ENCODE measurements at regions not wholly inside any gene's neighbourhood (a gene's known extent, or its start where the extent isn't known, plus 50 kb on each side); places are given as distances from the start of the nearest gene placed in this dataset.

DNA sequence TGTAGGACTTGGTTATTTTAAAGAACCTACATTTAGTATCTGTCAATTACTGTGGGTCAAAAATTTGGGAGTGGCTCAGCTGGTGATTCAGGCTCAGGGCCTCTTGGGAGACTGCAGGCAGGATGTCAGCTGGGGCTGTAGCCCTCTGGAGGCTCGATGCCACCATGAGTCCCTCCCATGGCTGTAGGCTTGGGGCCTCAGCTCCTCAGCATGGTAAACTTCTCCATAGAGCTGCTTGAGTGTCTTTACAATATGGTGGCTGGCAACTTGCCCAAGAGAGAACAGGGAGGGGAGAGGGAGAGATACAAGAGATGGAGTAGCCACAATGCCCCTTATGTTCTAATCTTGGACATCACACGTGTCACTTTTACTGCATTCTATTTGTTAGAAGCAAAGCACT is 470.4 kb downstream of the CDH26 start:
- DNase-seq (ENCODE audit: low read depth in 2 of 2): no peak

DNA sequence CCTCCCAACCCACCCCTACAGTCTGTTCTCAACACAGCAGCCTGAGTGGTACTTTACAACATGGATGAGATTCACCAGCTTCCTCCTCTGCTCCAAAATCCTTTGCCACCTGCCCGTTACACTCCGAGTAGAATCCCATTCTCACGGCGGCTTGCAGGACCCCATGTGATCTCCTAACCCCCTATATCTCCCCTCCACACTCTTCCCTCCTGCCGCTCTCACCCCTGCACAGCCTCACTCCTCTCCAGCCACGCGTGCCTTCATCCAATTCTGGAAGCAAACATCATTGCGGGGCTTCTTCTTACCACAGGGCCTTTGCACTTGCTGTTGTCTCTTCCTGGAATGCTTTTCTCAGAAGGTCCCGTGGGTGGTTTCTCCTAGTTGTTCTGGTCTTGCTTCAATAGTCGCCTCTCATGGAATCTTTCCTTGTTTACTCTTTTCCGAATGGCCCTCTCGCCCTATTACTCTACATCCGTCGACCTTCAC is 472.3 kb downstream of the CDH26 start:
- DNase-seq (ENCODE audit: low read depth in 2 of 2): no peak

DNA sequence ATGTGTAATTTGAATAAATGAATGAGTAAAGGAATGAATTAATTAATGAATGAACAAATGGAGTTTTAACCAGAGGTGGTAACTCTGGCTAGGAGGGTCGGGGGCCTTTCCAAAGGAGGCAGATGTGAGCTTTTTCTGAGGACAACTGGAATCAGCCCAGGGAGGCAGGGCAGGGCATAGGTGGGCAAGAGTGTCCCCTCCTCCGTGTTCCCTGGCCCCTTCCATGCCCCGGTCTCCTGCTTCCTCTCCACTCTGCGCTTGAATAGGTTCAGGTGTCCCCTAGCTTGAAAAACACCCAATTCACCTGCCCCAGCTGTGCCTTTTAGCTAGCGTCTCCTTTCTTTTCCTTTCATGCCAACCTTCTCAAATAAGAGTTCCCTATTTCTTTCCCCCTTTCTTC is 473.1 kb downstream of the CDH26 start:
- no peak for DNase-seq (ENCODE audit: low read depth in 2 of 2)

- DNase-seq (ENCODE audit: low read depth in 2 of 2): no peak
Observed at GRCh38 chr20:60437418-60437817, 479.2 kb downstream of the CDH26 start.

DNA sequence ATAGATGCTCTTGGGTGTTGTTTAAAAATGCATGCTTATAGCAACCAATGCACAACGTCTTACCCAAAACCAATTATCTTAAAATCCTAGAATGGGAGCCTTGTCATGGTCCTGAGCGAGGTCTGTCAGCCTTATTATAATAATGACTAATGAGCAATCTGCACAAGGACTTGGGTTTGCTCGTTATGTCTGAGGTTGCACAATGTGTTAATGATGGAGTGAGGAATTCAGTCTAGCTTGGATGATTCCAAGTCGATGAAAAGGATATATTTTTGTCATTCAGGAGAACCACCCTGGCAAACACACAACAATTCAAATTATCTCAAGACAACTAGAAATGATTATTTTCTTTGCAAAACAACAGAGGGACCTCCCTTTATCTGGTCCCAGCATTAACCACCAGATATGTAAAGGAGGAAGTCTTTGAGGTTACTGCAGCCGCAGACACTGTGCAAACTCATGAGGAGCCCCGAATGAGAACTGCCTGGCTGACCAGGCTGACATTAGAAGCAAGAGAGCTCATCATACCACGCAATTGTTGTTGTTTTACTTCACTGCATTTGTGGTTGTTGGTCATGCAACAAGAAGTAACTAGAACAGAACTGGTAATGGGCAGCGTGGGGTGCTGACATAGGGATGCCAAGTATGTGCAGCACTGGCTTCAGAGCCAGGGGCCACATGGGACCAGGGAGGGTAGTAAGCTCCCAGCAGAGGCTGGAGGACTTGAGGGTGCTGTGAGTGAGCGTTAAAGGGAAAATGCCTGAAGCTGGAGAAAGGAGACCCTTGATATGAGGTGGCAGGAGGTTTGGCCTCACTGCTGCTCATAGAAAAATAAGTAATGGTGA is 488.3 kb downstream of the CDH26 start:
- DNase-seq (ENCODE audit: low read depth in 2 of 2): no peak

GRCh38 chr20:60447703-60448102 is 489.5 kb downstream of the CDH26 start:
- DNase-seq (ENCODE audit: low read depth in 2 of 2): no peak

GRCh38 chr20:60453388-60454246 is 495.4 kb downstream of the CDH26 start:
- no peak for DNase-seq (ENCODE audit: low read depth in 2 of 2)

DNA sequence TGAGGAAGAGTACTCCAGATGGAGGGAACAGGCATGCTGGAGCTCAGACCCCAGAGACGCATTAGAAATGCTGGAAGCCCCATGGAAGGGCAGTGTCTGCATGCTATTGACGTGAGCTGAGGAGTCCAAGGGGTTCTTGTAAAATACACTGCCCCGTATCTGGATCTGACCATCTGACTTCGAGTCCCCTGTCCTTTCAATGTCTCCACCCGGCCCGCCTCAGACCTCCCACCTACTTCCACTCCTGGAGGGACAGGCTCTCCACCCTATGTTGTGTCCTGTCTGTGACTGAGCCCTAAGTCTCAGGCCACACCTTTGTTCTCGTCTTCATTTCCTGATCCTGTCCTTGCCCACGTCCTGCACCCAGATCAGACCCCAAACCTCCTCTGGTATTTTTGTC is 496.3 kb downstream of the CDH26 start:
- DNase-seq (ENCODE audit: low read depth in 2 of 2): no peak

- no peak for DNase-seq (ENCODE audit: low read depth in 2 of 2)
Observed at GRCh38 chr20:60455272-60455671, 497.0 kb downstream of the CDH26 start.

DNA sequence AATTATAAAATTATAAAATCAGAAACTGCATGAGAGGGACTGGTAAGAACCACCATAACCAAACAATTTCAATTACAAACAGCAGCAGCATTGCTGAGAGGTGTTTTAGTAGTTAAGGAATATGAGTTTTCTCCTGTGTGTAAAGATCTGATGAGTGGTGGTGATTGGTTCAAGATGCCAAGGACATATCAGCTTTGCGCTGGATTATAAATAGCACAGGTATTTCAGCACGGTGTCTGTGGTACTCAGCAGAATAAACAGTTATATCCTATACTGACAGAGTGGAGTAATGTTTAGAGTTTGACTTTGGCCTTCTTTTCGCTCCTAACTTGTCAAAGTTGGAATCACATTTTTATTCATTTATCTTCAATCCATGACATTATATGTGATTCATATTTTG is 501.0 kb downstream of the CDH26 start:
- no peak for DNase-seq (ENCODE audit: low read depth in 2 of 2)

DNA sequence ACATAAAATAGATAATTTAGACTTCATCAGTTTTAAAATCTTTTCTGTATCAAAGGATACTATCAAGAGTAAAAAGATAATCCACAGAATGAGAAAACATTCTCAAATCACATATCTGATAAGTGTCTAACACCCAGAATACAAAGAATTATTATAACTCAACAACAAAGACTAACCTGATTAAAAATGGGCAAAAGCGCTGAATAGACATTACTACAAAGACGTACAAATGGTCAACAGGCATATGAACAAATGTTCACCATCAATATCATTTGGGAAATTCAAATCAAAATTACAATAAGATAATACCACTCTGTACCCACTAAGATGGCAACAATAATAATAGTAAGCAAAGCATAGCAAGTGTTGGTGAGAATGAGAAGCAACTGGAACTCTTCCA is 503.8 kb downstream of the CDH26 start:
- DNase-seq (ENCODE audit: low read depth in 2 of 2): no peak

DNA sequence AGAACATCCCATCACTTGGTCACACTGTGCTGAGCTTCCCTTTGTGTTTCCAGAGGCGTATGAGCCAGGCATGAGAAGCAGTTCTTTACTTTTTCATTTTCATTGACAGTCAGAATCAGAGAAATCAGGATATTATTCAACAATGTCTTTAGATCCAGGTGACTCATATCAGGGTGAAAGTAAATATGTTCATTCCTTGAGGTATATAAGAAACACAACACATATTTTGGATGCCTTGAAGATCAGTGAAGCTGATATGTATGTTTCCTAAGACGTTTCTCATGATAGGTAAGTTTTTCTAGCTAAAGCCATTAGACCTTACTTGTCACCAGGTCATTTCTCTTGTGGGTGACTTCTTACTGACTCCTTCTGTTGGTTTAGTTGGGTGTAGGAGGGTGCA is 505.6 kb downstream of the CDH26 start:
- no peak for DNase-seq (ENCODE audit: low read depth in 2 of 2)

DNA sequence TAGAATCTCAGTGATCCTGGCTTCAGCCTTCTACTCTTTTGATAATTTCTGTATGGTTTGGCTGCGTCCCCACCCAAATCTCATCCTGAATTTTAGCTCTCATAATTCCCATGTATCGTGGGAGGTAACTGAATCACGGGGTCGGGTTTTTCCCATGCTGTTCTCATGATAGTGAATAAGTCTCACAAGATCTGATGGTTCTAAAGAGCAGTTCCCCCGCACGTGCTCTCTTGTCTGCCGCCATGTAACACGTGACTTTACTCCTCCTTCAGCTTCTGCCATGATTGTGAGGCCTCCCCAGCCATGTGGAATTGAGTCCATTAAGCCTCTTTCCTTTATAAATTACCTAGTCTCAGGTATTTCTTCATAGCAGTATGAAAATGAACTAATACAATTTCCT is 507.2 kb downstream of the CDH26 start:
- no peak for DNase-seq (ENCODE audit: low read depth in 2 of 2)

- no peak for DNase-seq (ENCODE audit: low read depth in 2 of 2)
Observed at GRCh38 chr20:60465993-60466686, 507.9 kb downstream of the CDH26 start.

- no peak for DNase-seq (ENCODE audit: low read depth in 2 of 2)
Observed at GRCh38 chr20:60466687-60467022, 508.4 kb downstream of the CDH26 start.

GRCh38 chr20:60467078-60467477 is 508.9 kb downstream of the CDH26 start:
- no peak for DNase-seq (ENCODE audit: low read depth in 2 of 2)

DNA sequence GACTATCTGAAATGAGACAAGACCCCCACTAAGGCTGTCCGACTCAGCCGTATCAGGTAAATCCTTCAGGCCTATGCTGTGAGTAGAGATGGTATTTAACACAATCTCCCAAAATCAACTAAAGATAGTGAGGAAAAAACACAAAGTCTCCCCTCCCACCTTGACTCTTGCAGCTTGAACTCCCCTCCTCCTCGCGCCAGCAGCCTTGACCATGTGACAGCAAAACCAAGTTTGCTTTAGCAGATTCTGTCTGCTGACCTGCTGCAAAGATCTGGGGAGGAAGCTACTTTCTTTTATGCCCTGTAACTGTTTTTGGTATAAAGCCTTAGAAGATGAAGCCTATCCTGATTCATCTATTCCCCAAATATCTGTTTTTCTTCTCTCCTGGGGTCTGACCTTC is 509.5 kb downstream of the CDH26 start:
- DNase-seq (ENCODE audit: low read depth in 2 of 2): no peak

- no peak for DNase-seq (ENCODE audit: low read depth in 2 of 2)
Observed at GRCh38 chr20:60469829-60470228, 511.6 kb downstream of the CDH26 start.

DNA sequence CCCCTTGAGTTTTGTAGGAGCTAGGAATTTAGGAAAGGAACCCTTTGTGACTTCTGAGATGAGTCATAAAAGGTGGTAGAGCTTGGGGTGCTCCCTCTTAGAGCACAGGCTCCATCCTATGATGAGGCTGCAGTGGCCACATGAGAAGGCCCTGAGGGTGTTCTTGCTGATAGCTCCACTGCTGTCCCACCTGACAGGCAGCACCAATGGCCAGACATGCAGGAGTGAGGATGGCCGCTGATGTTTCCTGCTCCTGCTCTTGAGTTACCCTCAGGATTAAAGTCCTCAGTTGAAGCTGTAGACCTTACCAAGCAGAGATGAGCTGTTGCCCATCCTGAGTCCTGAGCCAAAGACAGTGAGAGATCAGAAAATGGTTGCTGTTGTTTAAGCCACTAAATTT is 512.1 kb downstream of the CDH26 start:
- DNase-seq (ENCODE audit: low read depth in 2 of 2): no peak

- no peak for DNase-seq (ENCODE audit: low read depth in 2 of 2)
Observed at GRCh38 chr20:60473211-60473610, 515.0 kb downstream of the CDH26 start.

- DNase-seq (ENCODE audit: low read depth in 2 of 2): no peak
Observed at GRCh38 chr20:60474385-60474910, 516.2 kb downstream of the CDH26 start.

DNA sequence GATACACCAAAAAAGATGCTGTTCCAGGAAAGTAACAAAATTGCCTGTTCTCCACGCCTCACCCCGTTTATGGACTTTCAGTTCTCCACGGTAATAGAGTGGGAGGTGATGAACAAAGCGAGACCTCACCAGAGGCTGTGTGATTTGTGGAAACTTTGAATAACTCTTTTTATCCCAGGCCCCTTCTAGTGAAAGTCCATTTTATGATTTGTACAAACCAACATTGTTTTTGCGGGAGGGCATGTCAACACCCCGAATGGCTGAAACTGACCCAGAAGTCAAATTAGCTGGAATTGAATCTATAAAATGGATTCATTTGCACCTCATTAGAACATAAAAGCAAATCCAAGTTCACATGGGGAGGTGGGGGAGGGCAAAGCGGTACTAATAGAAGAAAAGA is 517.8 kb downstream of the CDH26 start:
- DNase-seq (ENCODE audit: low read depth in 2 of 2): no peak
